Activated naive CD8-positive, alpha-beta T cell (primary cell): ENCODE measurements at regions not wholly inside any gene's neighbourhood (a gene's known extent, or its start where the extent isn't known, plus 50 kb on each side); places are given as distances from the start of the nearest gene placed in this dataset.
A peak's percentile ranks its signal among the peaks of the same experiment; 100 is the strongest.

Source experiments
- H3K27ac Mint-ChIP-seq: one replicate; pipeline ENCODE4 v1.8.0; 2021; ENCODE audit warnings: mixed read lengths
- H3K27me3 Mint-ChIP-seq: one replicate; pipeline ENCODE4 v1.8.0; 2021; ENCODE audit warnings: mixed read lengths
- H3K36me3 Mint-ChIP-seq: one replicate; pipeline ENCODE4 v1.8.0; 2021; ENCODE audit warnings: mixed read lengths
- H3K4me1 Mint-ChIP-seq: one replicate; pipeline ENCODE4 v1.8.0; 2021; ENCODE audit warnings: low read depth, mixed read lengths
- H3K4me3 Mint-ChIP-seq: one replicate; pipeline ENCODE4 v1.8.0; 2021; ENCODE audit warnings: mild to moderate bottlenecking, mixed read lengths
- H3K9me3 Mint-ChIP-seq: one replicate; pipeline ENCODE4 v1.8.0; 2021; ENCODE audit warnings: low read depth, mixed read lengths

DNA sequence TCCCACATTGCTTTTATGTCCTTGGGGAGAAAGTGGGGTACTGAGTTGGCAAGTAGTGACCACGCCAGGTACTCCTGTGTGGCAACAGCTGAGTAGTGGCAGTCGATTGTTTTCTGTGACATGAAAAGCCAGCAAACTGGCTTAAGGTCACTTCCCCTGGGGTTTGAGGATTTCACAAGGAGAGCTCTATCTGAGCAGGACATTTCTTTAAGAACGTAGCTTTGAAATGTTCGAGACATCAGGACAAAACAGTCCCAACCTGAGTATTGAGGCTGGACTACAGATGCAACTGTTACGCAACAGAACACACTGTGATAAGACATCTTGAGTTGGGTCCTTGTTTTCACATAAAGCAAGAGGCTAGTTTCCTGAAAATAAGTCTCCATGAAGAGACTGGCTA lies 146.7 kb upstream of the KLF14 start:
- Mint-ChIP-seq H3K9me3 (no peaks in the 10 kb centered on the region), H3K4me3 (peak overlapping the region; percentile 10), H3K27me3 (no peaks in the 10 kb centered on the region), H3K36me3 (peaks cover 20% of the 10 kb centered on the region), H3K27ac (peak overlapping the region; percentile 55), H3K4me1 (peaks cover 52% of the 10 kb centered on the region)

DNA sequence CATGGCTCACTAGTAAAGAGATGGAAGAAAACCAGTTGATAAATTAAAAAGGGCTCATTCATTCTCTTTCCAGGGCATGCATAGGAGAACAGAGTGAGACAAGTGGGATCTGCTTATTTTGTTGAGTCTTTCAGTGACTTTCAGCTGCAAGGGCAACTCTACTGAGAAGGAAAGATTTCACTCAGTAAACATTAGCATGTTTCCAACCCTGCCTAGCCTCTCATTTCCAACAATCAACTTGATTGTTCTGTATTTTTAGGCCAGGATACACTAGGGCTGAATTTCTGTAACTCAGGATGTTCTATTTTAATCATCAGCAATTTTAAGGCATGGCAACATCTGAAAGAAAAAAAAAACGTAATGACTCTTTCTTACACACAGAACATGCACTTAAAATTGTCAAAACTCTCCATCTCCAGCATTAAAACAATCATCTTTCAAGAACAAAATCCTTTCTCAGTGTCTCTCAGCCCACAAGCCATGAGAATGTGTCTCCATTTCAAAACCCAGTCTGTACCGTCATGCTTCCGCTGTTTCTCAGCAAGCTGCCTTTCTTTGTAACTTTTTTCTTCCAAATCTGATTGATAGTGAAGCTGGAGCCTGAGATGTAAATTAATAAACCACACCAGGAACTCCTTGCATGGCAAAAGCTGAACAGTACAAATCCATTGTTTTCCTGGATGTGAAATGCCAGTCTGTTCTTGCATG lies 147.2 kb upstream of the KLF14 start:
- Mint-ChIP-seq H3K27ac (peak overlapping the region; percentile 55), H3K4me1 (peaks cover 51% of the 10 kb centered on the region), H3K27me3 (no peaks in the 10 kb centered on the region), H3K36me3 (peaks cover 17% of the 10 kb centered on the region), H3K4me3 (peak overlapping the region; percentile 10), H3K9me3 (no peaks in the 10 kb centered on the region)

DNA sequence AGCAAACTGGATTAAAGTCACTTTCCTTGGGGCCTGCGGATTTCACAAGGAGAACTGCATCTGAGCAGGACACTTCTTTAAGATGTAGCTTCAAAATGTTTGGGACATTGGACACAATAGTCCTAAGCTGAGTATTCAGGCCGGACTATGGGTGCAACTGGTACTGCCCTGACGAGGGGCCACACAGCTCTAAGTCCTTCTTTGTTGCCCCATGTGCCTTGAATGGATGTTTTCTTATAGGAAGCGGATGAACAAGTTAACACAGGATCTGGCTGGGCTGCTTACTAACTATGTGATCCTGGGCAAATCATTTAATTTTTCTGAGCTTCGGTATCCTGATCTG lies 147.8 kb upstream of the KLF14 start:
- H3K4me1 Mint-ChIP-seq = peaks cover 51% of the 10 kb centered on the region
- no peak overlapping the region for H3K4me3 Mint-ChIP-seq
- no peaks in the 10 kb centered on the region for H3K9me3 Mint-ChIP-seq
- H3K27ac Mint-ChIP-seq = peak overlapping the region; percentile 55
- peaks cover 17% of the 10 kb centered on the region for H3K36me3 Mint-ChIP-seq
- H3K27me3 Mint-ChIP-seq = no peaks in the 10 kb centered on the region

DNA sequence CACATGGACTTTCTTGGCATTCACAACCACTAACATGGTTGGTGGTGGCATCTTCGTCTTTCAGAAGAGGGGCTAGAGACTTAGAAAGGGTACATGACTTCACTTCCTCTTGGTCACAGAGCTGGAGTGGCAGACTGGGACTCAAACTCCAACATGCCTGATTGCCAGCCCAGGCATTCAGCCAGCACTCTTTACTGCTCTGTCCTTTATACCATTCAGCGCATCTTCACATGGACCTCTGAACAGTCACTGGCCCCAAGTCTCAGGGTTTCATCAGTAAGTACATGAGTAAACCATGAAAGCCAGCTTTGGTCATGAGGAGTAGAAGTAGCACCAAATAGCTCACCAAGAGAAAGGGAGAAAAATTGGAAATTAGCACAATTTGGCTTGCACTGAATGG lies 148.4 kb upstream of the KLF14 start:
- H3K4me1 Mint-ChIP-seq = peaks cover 52% of the 10 kb centered on the region

DNA sequence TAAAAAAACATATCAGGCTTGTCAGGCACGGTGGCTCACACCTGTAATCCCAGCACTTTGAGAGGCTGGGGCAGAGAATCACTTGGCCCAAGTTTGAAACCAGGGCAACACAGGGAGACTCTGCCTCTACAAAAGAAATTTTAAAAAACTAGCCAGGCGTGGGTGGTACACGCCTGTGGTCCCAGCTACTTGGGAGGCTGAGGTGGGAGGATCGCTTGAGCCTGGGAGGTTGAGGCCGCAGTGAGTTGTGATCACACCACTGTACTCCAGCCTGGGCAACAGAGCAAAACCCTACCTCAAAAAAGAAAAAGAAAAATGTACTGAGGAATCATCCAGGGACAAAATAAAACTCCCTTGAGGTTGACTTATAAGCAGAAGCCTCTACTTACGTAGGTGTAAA lies 149.9 kb upstream of the KLF14 start:
- H3K36me3 Mint-ChIP-seq = peaks cover 11% of the 10 kb centered on the region
- peaks cover 54% of the 10 kb centered on the region for H3K4me1 Mint-ChIP-seq
- H3K9me3 Mint-ChIP-seq = no peaks in the 10 kb centered on the region
- H3K4me3 Mint-ChIP-seq = no peak overlapping the region
- no peaks in the 10 kb centered on the region for H3K27me3 Mint-ChIP-seq
- peak overlapping the region; percentile 22 for H3K27ac Mint-ChIP-seq

More for the DNA sequence above, 148.4 kb upstream of the KLF14 start:
- Mint-ChIP-seq H3K9me3 (no peaks in the 10 kb centered on the region), H3K27ac (peak overlapping the region; percentile 55), H3K36me3 (peaks cover 17% of the 10 kb centered on the region), H3K27me3 (no peaks in the 10 kb centered on the region), H3K4me3 (no peak overlapping the region)

DNA sequence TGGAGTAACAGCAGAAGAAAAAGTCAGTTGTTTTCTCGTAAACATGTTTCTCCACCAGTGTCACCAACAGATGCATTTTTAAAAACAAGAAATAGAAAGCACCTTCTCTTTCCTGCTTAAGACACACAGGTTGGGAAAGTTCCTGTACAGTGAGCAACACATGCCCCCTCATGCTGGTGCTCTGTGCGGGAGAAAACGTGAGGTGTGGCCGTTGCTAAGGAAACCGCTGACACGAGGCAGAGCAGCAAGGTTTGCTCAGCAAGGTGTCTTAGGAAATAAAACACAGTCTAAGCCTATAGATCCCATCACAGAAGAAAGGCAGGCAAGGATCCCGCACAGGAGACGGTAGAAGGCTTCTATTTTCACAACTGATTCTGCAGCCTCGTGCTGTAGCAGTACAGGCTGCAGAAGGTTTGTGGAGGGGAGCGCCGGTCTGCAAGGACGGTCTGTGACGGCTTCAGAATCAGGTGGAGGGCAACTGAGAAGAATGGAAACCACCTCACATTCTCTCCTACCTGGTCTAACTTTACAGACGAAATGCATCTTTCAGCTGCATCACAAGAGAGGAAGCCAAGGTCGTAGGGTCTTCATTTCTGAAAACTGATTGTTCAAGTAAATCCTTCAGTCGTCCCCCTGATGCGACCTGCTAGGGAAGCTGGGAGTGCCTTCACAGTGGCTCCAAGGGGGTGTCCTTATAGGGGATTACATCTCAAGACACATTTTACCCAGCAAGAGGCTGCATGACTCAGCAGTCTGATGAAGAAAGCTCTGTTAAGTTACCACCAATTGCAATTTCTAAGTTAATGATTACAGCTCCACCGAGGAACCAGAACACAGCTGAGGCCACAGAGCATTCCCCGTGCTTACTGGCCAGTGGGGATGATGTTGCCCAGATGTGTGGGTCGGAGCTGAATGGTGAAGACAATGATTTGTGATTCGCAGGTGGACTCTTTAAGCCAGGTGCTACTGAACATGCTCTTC lies 150.7 kb upstream of the KLF14 start:
- Mint-ChIP-seq H3K27me3 (no peaks in the 10 kb centered on the region), H3K4me1 (peaks cover 49% of the 10 kb centered on the region), H3K9me3 (no peaks in the 10 kb centered on the region), H3K27ac (peak overlapping the region; percentile 31), H3K36me3 (peaks cover 11% of the 10 kb centered on the region), H3K4me3 (no peak overlapping the region)

DNA sequence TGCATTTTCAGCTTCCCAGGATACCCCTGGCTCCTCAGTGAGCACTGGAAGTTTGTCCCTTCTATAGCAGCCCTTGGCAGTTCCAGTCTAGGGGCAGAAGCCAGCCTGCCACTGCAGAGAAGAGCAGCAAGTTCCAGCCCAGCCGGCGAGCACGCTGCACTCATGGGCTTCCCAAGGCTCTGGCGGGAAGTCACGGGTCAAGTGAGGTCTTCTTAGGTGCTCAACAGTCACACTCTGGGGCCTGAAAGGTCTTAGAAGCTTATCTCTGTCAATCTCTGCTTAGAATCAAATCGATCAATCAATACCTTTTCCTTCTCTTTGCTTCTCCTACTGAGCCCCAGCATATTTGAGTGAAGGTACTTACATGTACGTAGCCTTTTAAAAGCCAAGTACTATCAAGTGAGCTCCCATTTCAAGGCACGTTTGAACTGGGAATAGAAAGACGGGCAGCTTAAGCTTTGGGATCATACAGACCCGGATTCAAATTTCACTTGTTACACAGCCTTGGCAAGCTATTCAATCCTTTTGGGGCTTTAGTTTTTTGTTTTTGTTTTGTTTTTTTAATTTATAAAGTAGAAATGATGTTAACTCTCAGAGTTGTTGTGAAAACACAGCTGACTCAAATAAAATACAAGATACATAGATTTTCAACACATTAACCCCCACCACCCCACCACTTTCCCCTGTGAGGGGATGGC lies 152.6 kb upstream of the KLF14 start:
- Mint-ChIP-seq H3K36me3 (peaks cover 8% of the 10 kb centered on the region), H3K4me3 (no peak overlapping the region), H3K27ac (peak overlapping the region; percentile 73), H3K27me3 (no peaks in the 10 kb centered on the region), H3K9me3 (no peaks in the 10 kb centered on the region), H3K4me1 (peaks cover 54% of the 10 kb centered on the region)

DNA sequence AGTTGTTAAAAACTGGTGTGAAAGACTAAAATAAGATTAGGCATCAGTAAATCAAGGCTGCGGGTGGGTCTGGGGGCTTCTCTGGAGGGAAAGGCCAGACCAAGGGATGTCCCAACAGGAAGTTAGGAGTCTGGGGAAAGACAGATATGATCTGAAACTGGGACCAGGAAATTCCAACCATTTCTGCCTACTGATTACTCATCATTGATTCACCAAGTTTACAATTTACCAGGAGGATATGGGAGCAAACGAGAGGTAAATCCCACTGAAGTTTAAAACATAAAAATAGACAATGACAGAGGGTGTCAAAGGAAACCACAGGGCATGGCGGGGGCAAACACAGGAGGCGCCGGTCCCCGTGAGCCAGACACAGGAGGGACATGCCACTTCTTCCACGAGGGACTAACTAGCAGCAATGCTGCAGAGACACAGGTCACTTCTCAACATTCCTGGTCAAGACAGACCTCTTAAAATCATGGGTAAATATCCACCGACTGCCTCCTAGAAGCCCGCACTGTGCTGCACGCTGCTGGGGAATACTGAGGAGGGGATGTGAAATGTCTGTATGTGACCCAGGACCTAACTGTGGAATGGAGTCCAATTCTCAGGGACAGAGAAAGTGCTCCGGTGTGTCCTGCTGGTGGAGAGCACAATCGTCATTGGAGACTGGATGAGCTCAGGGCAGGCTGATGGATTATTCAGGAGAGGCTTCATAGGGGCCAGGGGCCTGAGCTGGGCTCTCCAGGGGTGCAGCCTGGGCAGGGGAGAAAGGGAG lies 153.4 kb upstream of the KLF14 start:
- H3K27me3 Mint-ChIP-seq = no peaks in the 10 kb centered on the region
- H3K4me1 Mint-ChIP-seq = peaks cover 52% of the 10 kb centered on the region
- peak overlapping the region; percentile 22 for H3K4me3 Mint-ChIP-seq
- peaks cover 8% of the 10 kb centered on the region for H3K36me3 Mint-ChIP-seq
- H3K9me3 Mint-ChIP-seq = no peaks in the 10 kb centered on the region
- H3K27ac Mint-ChIP-seq = peak overlapping the region; percentile 73

DNA sequence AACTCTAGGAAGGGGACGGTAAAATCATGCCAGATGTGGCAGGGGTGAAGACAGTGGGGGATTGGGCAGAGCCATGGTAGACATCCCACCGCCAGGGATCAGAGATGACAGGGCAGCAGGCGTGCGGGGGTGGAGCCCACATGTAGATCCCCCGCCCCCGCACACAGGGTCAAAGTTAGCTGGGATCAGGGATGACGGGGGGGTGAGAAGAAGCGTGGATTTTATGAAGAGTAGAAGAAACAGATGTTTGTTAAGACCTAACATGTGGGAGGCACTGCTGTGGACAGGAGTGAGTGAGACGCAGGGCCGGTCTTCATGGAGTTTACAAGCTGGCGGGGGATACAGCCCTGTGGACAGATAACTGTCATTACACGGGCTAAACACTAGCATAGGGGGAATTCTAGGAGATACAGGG lies 154.0 kb upstream of the KLF14 start:
- no peaks in the 10 kb centered on the region for H3K9me3 Mint-ChIP-seq
- H3K27me3 Mint-ChIP-seq = no peaks in the 10 kb centered on the region
- H3K4me1 Mint-ChIP-seq = peaks cover 53% of the 10 kb centered on the region
- H3K4me3 Mint-ChIP-seq = peak overlapping the region; percentile 22
- H3K36me3 Mint-ChIP-seq = peaks cover 8% of the 10 kb centered on the region
- H3K27ac Mint-ChIP-seq = peak overlapping the region; percentile 73

DNA sequence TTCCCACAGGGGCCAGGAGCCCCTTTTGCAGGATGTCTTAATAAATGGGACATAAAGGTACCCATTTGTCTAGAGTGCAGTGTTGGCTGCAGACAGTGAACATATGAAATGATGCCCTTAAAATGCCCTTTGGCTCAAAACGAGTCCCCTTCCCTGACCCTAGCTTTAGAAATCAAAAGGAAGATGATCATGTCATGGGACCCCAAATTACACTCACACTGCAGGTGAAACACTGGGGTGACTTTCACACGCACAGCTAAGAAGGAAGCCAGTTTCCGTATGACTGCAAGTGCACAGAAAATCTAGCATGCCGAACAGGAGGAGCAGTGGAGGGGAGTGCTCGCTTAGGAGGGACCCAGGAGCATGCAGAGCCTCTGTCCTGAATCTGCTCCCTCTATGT lies 154.5 kb upstream of the KLF14 start:
- H3K27me3 Mint-ChIP-seq = no peaks in the 10 kb centered on the region
- H3K4me3 Mint-ChIP-seq = no peak overlapping the region
- peaks cover 53% of the 10 kb centered on the region for H3K4me1 Mint-ChIP-seq
- peak overlapping the region; percentile 73 for H3K27ac Mint-ChIP-seq
- H3K9me3 Mint-ChIP-seq = no peaks in the 10 kb centered on the region
- peaks cover 8% of the 10 kb centered on the region for H3K36me3 Mint-ChIP-seq

DNA sequence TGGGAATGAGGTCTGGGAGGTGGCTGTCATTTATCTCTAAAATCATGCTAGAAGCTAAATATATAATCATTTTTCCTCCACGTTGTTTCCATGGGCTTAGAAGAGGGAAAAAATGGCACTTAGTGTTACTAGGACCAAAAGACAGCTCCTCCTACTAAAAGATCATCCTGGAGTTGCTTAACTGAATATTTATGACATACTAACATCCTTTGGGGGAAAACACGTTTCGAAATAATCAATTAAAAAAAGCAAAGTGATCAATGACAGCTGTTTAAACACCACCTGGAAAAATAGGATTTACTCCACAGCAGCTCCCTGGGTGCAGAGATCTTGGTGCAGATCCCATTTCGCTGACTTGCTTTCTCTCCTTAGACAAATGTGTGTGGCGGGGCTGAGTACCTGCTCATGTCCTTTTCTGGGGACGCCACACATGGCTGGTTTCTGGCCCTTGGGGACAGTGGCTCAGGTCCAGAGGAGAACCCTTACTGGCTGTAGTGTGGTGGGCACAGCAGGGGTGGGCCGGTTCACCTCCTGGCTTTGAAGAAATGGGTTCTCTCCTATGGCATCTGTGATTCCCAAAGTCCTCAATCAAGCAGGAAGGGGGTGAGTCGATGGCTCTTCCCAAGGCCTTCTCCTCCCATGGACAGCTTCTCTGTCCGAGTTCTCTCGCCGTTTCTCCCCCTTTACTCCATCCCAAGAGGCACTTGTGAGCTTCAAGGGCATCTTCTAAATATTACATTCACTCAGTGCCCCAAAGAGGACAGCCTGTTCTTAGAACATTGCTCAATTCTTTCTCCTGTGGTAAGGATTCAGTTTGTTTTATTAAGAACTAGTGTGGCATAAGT lies 156.4 kb upstream of the KLF14 start:
- H3K4me3 Mint-ChIP-seq = no peak overlapping the region

DNA sequence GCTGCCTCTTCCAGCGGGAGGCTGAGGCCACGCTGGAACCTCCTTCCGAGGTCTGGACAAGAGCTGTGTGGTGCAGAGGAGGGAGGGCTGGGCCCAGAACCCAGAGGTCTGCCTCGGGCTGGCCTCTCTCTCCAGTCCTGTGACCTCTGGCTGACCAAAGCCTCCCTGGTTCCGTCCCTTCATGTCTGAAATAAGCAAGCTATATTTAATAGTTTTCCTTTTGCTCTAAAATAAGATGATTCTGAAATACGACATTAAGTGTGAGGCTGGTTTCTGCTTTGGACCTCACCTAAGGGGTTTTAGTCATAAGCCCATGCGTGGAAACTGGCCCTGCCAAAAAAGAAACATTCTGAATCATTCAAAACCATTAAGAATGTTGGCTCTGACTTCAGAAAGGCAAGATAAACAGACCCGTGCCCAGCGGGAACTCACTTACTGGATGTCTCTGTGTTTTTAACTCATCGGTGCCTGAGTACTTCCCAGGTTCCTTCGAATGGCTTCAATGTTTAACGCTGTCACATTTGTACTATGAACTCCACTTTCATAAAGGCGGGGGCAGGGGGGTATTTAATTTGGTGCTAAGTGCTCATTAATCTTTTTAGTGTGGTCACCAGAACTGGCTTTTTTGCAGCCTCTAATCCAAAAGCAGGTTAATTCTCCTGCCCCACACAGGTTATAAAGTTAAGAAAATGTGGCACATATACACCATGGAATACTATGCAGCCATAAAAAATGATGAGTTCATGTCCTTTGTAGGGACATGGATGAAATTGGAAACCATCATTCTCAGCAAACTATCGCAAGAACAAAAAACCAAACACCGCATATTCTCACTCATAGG lies 157.5 kb upstream of the KLF14 start:
- Mint-ChIP-seq H3K4me3 (no peak overlapping the region), H3K27me3 (no peaks in the 10 kb centered on the region), H3K4me1 (peaks cover 77% of the 10 kb centered on the region), H3K9me3 (no peaks in the 10 kb centered on the region), H3K27ac (no peak overlapping the region), H3K36me3 (peaks cover 14% of the 10 kb centered on the region)

More for the DNA sequence above, 156.4 kb upstream of the KLF14 start:
- Mint-ChIP-seq H3K27ac (peak overlapping the region; percentile 50), H3K4me1 (peaks cover 71% of the 10 kb centered on the region), H3K9me3 (no peaks in the 10 kb centered on the region), H3K36me3 (peaks cover 10% of the 10 kb centered on the region), H3K27me3 (no peaks in the 10 kb centered on the region)

DNA sequence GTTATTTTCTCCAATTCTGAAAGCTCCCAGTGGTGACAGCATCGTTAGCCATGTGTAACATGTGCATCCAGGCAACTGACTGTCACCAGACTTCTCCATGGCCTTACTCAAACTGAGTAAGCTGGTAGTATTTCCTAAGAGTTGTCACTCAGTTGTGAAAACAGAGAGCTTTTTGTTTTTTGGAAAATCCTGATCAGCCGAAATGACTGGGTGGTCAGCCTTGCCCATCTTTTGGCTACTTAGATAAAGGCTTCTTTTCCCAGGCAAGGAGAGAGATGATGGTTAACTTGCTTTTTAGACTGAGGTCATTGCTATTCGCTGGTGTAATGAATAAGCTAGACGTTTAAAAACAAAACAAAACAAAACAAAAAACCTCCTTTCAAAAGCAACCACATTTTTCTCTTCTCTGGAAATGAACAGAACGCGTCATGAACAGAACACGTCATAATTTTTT lies 159.5 kb upstream of the KLF14 start:
- Mint-ChIP-seq H3K4me3 (no peak overlapping the region), H3K27me3 (no peaks in the 10 kb centered on the region), H3K36me3 (peaks cover 22% of the 10 kb centered on the region), H3K27ac (peak overlapping the region; percentile 97), H3K9me3 (no peaks in the 10 kb centered on the region), H3K4me1 (peaks cover 79% of the 10 kb centered on the region)
